ENCODE measurements at regions not wholly inside any gene's neighbourhood (a gene's known extent, or its start where the extent isn't known, plus 50 kb on each side); places are given as distances from the start of the nearest gene placed in this dataset.

- H3K4me3 ChIP-seq (ENCODE audit: low read depth, low read length): no peak overlapping the region
- peaks cover 17% of the 10 kb centered on the region for H3K27me3 ChIP-seq (ENCODE audit: control insufficient read depth, insufficient read depth, low read length)
- no peak overlapping the region for H3K9ac ChIP-seq (ENCODE audit: low read length)
- no peaks in the 10 kb centered on the region for H3K9me3 ChIP-seq (ENCODE audit: control insufficient read depth, insufficient read depth, low read depth, low read length)
- no peaks in the 10 kb centered on the region for H3K36me3 ChIP-seq (ENCODE audit: control insufficient read depth, insufficient read depth, low read length)
- peaks cover 26% of the 10 kb centered on the region for H3K4me1 ChIP-seq (ENCODE audit: control insufficient read depth, insufficient read depth, low read length)
- H3K27ac ChIP-seq (ENCODE audit: low read depth, low read length): no peak overlapping the region
These were observed 98.5 kb upstream of the ANO1 start for GRCh38 chr11:69979632-69980031.

GRCh38 chr11:69981119-69981784 lies 96.9 kb upstream of the ANO1 start:
- Histone ChIP-seq H3K4me3 (ENCODE audit: low read depth, low read length) (no peak overlapping the region), H3K27ac (ENCODE audit: low read depth, low read length) (no peak overlapping the region), H3K36me3 (ENCODE audit: control insufficient read depth, insufficient read depth, low read length) (no peaks in the 10 kb centered on the region), H3K27me3 (ENCODE audit: control insufficient read depth, insufficient read depth, low read length) (peaks cover 33% of the 10 kb centered on the region), H3K9me3 (ENCODE audit: control insufficient read depth, insufficient read depth, low read depth, low read length) (no peaks in the 10 kb centered on the region), H3K4me1 (ENCODE audit: control insufficient read depth, insufficient read depth, low read length) (peaks cover 31% of the 10 kb centered on the region), H3K9ac (ENCODE audit: low read length) (no peak overlapping the region)

GRCh38 chr11:69982690-69983570 lies 95.2 kb upstream of the ANO1 start:
- Histone ChIP-seq H3K9ac (ENCODE audit: low read length) (no peak overlapping the region), H3K27ac (ENCODE audit: low read depth, low read length) (no peak overlapping the region), H3K9me3 (ENCODE audit: control insufficient read depth, insufficient read depth, low read depth, low read length) (no peaks in the 10 kb centered on the region), H3K4me3 (ENCODE audit: low read depth, low read length) (no peak overlapping the region), H3K36me3 (ENCODE audit: control insufficient read depth, insufficient read depth, low read length) (no peaks in the 10 kb centered on the region), H3K27me3 (ENCODE audit: control insufficient read depth, insufficient read depth, low read length) (peaks cover 50% of the 10 kb centered on the region), H3K4me1 (ENCODE audit: control insufficient read depth, insufficient read depth, low read length) (peaks cover 41% of the 10 kb centered on the region)

GRCh38 chr11:69983571-69983877 lies 94.6 kb upstream of the ANO1 start:
- Histone ChIP-seq H3K4me3 (ENCODE audit: low read depth, low read length) (no peak overlapping the region), H3K36me3 (ENCODE audit: control insufficient read depth, insufficient read depth, low read length) (no peaks in the 10 kb centered on the region), H3K4me1 (ENCODE audit: control insufficient read depth, insufficient read depth, low read length) (peaks cover 41% of the 10 kb centered on the region), H3K9ac (ENCODE audit: low read length) (no peak overlapping the region), H3K27me3 (ENCODE audit: control insufficient read depth, insufficient read depth, low read length) (peaks cover 56% of the 10 kb centered on the region), H3K9me3 (ENCODE audit: control insufficient read depth, insufficient read depth, low read depth, low read length) (no peaks in the 10 kb centered on the region), H3K27ac (ENCODE audit: low read depth, low read length) (no peak overlapping the region)

GRCh38 chr11:69983897-69984438 lies 94.1 kb upstream of the ANO1 start:
- Histone ChIP-seq H3K27me3 (ENCODE audit: control insufficient read depth, insufficient read depth, low read length) (peaks cover 60% of the 10 kb centered on the region), H3K9me3 (ENCODE audit: control insufficient read depth, insufficient read depth, low read depth, low read length) (no peaks in the 10 kb centered on the region), H3K4me1 (ENCODE audit: control insufficient read depth, insufficient read depth, low read length) (peaks cover 41% of the 10 kb centered on the region), H3K36me3 (ENCODE audit: control insufficient read depth, insufficient read depth, low read length) (no peaks in the 10 kb centered on the region), H3K27ac (ENCODE audit: low read depth, low read length) (no peak overlapping the region), H3K9ac (ENCODE audit: low read length) (no peak overlapping the region), H3K4me3 (ENCODE audit: low read depth, low read length) (peak overlapping the region; percentile 74)

GRCh38 chr11:69984457-69985261 lies 93.5 kb upstream of the ANO1 start:
- Histone ChIP-seq H3K27ac (ENCODE audit: low read depth, low read length) (no peak overlapping the region), H3K4me3 (ENCODE audit: low read depth, low read length) (peak overlapping the region; percentile 74), H3K9ac (ENCODE audit: low read length) (no peak overlapping the region), H3K4me1 (ENCODE audit: control insufficient read depth, insufficient read depth, low read length) (peaks cover 41% of the 10 kb centered on the region), H3K27me3 (ENCODE audit: control insufficient read depth, insufficient read depth, low read length) (peaks cover 67% of the 10 kb centered on the region), H3K36me3 (ENCODE audit: control insufficient read depth, insufficient read depth, low read length) (no peaks in the 10 kb centered on the region), H3K9me3 (ENCODE audit: control insufficient read depth, insufficient read depth, low read depth, low read length) (no peaks in the 10 kb centered on the region)

GRCh38 chr11:69985331-69985640 lies 92.8 kb upstream of the ANO1 start:
- Histone ChIP-seq H3K9me3 (ENCODE audit: control insufficient read depth, insufficient read depth, low read depth, low read length) (no peaks in the 10 kb centered on the region), H3K4me3 (ENCODE audit: low read depth, low read length) (peak overlapping the region; percentile 74), H3K27me3 (ENCODE audit: control insufficient read depth, insufficient read depth, low read length) (peaks cover 68% of the 10 kb centered on the region), H3K27ac (ENCODE audit: low read depth, low read length) (no peak overlapping the region), H3K36me3 (ENCODE audit: control insufficient read depth, insufficient read depth, low read length) (no peaks in the 10 kb centered on the region), H3K9ac (ENCODE audit: low read length) (no peak overlapping the region), H3K4me1 (ENCODE audit: control insufficient read depth, insufficient read depth, low read length) (peaks cover 41% of the 10 kb centered on the region)

- H3K4me3 ChIP-seq (ENCODE audit: low read depth, low read length): peak overlapping the region; percentile 74
- H3K27me3 ChIP-seq (ENCODE audit: control insufficient read depth, insufficient read depth, low read length): peaks cover 68% of the 10 kb centered on the region
- H3K27ac ChIP-seq (ENCODE audit: low read depth, low read length): no peak overlapping the region
- peak overlapping the region; percentile 65 for H3K9ac ChIP-seq (ENCODE audit: low read length)
- H3K4me1 ChIP-seq (ENCODE audit: control insufficient read depth, insufficient read depth, low read length): peaks cover 41% of the 10 kb centered on the region
- no peaks in the 10 kb centered on the region for H3K36me3 ChIP-seq (ENCODE audit: control insufficient read depth, insufficient read depth, low read length)
- H3K9me3 ChIP-seq (ENCODE audit: control insufficient read depth, insufficient read depth, low read depth, low read length): no peaks in the 10 kb centered on the region
These were observed 92.3 kb upstream of the ANO1 start for GRCh38 chr11:69985641-69986439.

- Histone ChIP-seq H3K27me3 (ENCODE audit: control insufficient read depth, insufficient read depth, low read length) (peaks cover 68% of the 10 kb centered on the region), H3K4me1 (ENCODE audit: control insufficient read depth, insufficient read depth, low read length) (peaks cover 41% of the 10 kb centered on the region), H3K27ac (ENCODE audit: low read depth, low read length) (no peak overlapping the region), H3K36me3 (ENCODE audit: control insufficient read depth, insufficient read depth, low read length) (no peaks in the 10 kb centered on the region), H3K4me3 (ENCODE audit: low read depth, low read length) (peak overlapping the region; percentile 74), H3K9me3 (ENCODE audit: control insufficient read depth, insufficient read depth, low read depth, low read length) (no peaks in the 10 kb centered on the region), H3K9ac (ENCODE audit: low read length) (no peak overlapping the region)
These were observed 91.7 kb upstream of the ANO1 start for GRCh38 chr11:69986440-69986787.

GRCh38 chr11:69986830-69987229 lies 91.3 kb upstream of the ANO1 start:
- Histone ChIP-seq H3K4me3 (ENCODE audit: low read depth, low read length) (peak overlapping the region; percentile 74; the same call in 1 of the 2 replicates), H3K36me3 (ENCODE audit: control insufficient read depth, insufficient read depth, low read length) (no peaks in the 10 kb centered on the region), H3K9ac (ENCODE audit: low read length) (no peak overlapping the region), H3K4me1 (ENCODE audit: control insufficient read depth, insufficient read depth, low read length) (peaks cover 41% of the 10 kb centered on the region), H3K27me3 (ENCODE audit: control insufficient read depth, insufficient read depth, low read length) (peaks cover 68% of the 10 kb centered on the region), H3K27ac (ENCODE audit: low read depth, low read length) (no peak overlapping the region), H3K9me3 (ENCODE audit: control insufficient read depth, insufficient read depth, low read depth, low read length) (no peaks in the 10 kb centered on the region)
